ENCODE measurements at regions not wholly inside any gene's neighbourhood (a gene's known extent, or its start where the extent isn't known, plus 50 kb on each side); places are given as distances from the start of the nearest gene placed in this dataset.

DNA sequence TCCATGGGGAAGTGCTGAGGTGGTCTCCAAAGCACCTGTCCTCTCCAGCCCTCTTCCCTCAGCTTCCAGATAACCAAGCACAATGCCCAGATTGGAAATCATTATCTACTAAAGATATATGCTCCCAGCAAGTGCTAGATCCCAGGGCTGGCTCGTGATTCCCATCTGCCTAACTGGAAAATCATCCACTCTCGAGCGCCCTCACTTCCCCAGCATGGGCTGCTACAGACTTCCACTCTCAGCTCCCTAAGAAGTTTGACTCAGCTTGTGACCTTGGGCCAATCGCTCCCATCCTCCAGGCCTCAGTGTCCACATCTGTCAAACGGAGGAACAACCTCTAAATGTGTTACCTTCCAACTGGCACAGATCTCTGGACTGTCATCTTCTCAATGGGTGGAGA is 112.4 kb upstream of the ZMIZ1 start:
- TF ChIP-seq, protein P1, sequence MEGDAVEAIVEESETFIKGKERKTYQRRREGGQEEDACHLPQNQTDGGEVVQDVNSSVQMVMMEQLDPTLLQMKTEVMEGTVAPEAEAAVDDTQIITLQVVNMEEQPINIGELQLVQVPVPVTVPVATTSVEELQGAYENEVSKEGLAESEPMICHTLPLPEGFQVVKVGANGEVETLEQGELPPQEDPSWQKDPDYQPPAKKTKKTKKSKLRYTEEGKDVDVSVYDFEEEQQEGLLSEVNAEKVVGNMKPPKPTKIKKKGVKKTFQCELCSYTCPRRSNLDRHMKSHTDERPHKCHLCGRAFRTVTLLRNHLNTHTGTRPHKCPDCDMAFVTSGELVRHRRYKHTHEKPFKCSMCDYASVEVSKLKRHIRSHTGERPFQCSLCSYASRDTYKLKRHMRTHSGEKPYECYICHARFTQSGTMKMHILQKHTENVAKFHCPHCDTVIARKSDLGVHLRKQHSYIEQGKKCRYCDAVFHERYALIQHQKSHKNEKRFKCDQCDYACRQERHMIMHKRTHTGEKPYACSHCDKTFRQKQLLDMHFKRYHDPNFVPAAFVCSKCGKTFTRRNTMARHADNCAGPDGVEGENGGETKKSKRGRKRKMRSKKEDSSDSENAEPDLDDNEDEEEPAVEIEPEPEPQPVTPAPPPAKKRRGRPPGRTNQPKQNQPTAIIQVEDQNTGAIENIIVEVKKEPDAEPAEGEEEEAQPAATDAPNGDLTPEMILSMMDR (IDR thresholded peaks at IDR 0.05) = no peak
- TF ChIP-seq POLR2A (IDR thresholded peaks at IDR 0.05) (no peak), EP300 (IDR thresholded peaks at IDR 0.05) (no peak)

Measured in tibial nerve (tissue), 4 donors.